WERI-Rb-1 (cell line): ENCODE measurements at regions not wholly inside any gene's neighbourhood (a gene's known extent, or its start where the extent isn't known, plus 50 kb on each side); places are given as distances from the start of the nearest gene placed in this dataset.

Experiments used
- DNase-seq: peaks from one replicate; pipeline ENCODE4 v3.0.0-alpha.2; 2020
- H3K27ac ChIP-seq: fragments of 250-450 bp; sonication (Bioruptor Pico); 2 replicates; pipeline ENCODE4 v1.5.1; 2020; ENCODE audit warnings: mild to moderate bottlenecking, moderate library complexity
- H3K27me3 ChIP-seq: fragments of 250-450 bp; sonication (Bioruptor Pico); 2 replicates; pipeline ENCODE4 v1.5.1; 2021; ENCODE audit warnings: mild to moderate bottlenecking, low read depth, moderate library complexity; ENCODE audit not compliant: insufficient read depth, severe bottlenecking
- H3K36me3 ChIP-seq: fragments of 250-450 bp; sonication (Bioruptor Pico); 2 replicates; pipeline ENCODE4 v1.5.1; 2020; ENCODE audit warnings: mild to moderate bottlenecking, moderate library complexity
- H3K4me3 ChIP-seq: 2 replicates; pipeline ENCODE4 v1.5.1; 2011; ENCODE audit warnings: low read depth, mild to moderate bottlenecking, control low read depth, low read length
- H3K9me3 ChIP-seq: fragments of 250-450 bp; sonication (Bioruptor Pico); 2 replicates; pipeline ENCODE4 v1.5.1; 2021; ENCODE audit warnings: mild to moderate bottlenecking, moderate library complexity; ENCODE audit not compliant: severe bottlenecking
- TF ChIP-seq, protein P1 (sequence below): IDR thresholded peaks from 2 replicates; pipeline ENCODE4 v1.5.1; 2011; ENCODE audit warnings: low read depth, mild to moderate bottlenecking, control low read depth, inconsistent platforms, low read length

DNA sequence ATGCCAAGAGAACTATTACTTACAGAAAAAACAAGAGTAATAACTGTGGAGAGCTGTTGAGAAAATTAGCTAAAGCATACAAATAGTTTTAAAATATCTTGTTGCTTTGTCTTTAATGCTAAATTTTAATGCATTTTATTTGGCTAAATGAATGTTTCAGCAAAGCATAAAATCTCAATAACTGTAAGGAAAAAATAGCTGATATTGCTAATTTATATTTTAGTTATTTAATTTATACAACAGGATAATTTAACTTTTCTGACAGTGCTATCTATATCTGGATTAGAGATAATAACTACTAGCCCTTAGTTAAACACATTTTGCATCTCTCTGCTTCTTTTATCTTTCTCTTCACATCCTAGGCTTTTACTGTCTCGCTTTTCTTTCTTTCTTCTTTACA lies 1014.9 kb upstream of the COX7C start:
- TF ChIP-seq, protein P1, sequence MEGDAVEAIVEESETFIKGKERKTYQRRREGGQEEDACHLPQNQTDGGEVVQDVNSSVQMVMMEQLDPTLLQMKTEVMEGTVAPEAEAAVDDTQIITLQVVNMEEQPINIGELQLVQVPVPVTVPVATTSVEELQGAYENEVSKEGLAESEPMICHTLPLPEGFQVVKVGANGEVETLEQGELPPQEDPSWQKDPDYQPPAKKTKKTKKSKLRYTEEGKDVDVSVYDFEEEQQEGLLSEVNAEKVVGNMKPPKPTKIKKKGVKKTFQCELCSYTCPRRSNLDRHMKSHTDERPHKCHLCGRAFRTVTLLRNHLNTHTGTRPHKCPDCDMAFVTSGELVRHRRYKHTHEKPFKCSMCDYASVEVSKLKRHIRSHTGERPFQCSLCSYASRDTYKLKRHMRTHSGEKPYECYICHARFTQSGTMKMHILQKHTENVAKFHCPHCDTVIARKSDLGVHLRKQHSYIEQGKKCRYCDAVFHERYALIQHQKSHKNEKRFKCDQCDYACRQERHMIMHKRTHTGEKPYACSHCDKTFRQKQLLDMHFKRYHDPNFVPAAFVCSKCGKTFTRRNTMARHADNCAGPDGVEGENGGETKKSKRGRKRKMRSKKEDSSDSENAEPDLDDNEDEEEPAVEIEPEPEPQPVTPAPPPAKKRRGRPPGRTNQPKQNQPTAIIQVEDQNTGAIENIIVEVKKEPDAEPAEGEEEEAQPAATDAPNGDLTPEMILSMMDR = no peak
- no peaks in the 10 kb centered on the region for H3K27me3 ChIP-seq

DNA sequence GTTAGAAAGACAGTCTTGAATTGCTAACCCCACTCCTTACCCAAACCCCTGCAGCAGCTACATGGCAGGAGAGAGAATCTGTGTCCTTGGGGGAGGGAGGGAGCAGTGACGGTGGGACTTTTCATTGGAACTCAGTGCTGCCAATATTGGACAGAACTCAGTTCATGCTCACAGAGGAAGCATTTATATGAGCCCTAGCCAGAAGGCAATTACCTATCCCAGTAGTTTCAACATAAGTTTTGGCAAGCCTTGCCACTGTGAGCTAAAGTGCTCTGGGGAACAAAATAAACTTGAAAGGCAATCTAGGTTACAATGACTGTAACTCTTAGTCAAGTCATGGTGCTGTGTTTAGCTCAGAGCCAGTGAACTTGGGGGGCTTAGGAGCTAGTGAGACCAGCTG lies 1013.4 kb upstream of the COX7C start:
- DNase-seq = no peak
- no peaks in the 10 kb centered on the region for H3K36me3 ChIP-seq
- TF ChIP-seq, protein P1 = no peak
- no peaks in the 10 kb centered on the region for H3K27me3 ChIP-seq
- no peak overlapping the region for H3K27ac ChIP-seq
- H3K4me3 ChIP-seq = no peak overlapping the region
- no peaks in the 10 kb centered on the region for H3K9me3 ChIP-seq

More for the DNA sequence above, 1014.9 kb upstream of the COX7C start:
- DNase-seq = no peak
- Histone ChIP-seq H3K9me3 (no peaks in the 10 kb centered on the region), H3K36me3 (no peaks in the 10 kb centered on the region), H3K4me3 (no peak overlapping the region), H3K27ac (no peak overlapping the region)

DNA sequence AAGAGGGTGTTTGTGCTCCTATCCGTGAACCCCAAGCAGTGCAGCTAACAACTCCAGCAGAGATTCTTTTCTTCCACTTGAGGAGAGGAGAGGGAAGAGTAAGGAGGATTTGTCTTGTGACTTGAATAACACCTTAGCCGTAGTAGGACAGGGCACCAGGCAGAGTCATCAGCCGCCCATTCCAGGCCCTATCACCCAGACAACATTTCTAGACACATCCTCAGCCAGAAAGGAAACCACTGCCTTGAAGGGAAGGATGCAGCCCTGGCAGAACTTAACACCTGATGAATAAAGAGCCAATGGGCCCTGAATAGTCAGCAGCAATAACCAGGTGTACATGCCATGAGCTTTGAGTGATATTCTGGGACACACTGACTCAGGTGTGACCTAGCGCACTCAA lies 1013.0 kb upstream of the COX7C start:
- TF ChIP-seq, protein P1 = no peak
- H3K36me3 ChIP-seq = no peaks in the 10 kb centered on the region
- H3K9me3 ChIP-seq = no peaks in the 10 kb centered on the region
- H3K27ac ChIP-seq = no peak overlapping the region
- no peak for DNase-seq
- H3K27me3 ChIP-seq = no peaks in the 10 kb centered on the region
- H3K4me3 ChIP-seq = no peak overlapping the region

DNA sequence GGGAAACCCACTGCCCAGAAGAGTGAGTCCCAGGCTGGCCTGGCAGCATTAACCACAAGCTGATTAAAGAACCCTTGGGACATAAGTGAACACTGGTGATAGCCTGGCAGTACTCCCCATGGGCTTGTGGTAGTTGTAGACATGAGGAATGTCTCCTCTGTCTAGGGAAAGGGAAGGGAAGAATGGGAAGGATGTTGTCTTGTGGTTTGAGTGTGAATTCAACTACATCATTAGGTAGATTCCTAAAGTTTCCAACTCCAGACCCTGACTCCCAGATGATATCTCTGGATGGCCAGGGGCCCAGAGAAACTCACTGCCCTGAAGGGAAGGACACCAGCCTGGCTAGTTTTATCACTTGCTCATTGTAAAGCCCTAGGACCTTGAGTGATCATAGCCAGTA lies 1012.4 kb upstream of the COX7C start:
- Histone ChIP-seq H3K9me3 (no peaks in the 10 kb centered on the region), H3K4me3 (no peak overlapping the region), H3K27ac (no peak overlapping the region), H3K36me3 (no peaks in the 10 kb centered on the region), H3K27me3 (no peaks in the 10 kb centered on the region)
- TF ChIP-seq, protein P1 = no peak
- DNase-seq = no peak

DNA sequence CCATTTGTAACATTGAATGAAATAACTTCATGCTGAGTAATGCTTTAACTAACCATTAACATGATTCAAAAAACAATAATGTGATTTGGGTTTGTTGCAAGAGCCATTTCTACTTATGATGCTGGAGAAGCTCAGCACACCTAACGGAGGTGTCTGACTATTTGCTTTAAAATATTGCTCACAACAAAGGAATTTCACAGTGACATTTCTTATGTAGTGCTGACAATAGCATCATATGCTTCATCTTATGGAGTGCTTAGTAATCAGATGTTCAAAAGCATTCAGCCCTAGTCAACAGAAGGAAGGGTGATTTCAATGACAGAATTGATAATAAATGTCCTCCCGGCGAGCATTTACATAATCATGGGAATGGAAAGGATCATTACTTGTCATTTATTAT lies 1003.3 kb upstream of the COX7C start:
- H3K27ac ChIP-seq = no peak overlapping the region
- TF ChIP-seq, protein P1 = no peak
- no peaks in the 10 kb centered on the region for H3K36me3 ChIP-seq
- no peaks in the 10 kb centered on the region for H3K27me3 ChIP-seq
- H3K4me3 ChIP-seq = no peak overlapping the region
- no peak for DNase-seq
- no peaks in the 10 kb centered on the region for H3K9me3 ChIP-seq

DNA sequence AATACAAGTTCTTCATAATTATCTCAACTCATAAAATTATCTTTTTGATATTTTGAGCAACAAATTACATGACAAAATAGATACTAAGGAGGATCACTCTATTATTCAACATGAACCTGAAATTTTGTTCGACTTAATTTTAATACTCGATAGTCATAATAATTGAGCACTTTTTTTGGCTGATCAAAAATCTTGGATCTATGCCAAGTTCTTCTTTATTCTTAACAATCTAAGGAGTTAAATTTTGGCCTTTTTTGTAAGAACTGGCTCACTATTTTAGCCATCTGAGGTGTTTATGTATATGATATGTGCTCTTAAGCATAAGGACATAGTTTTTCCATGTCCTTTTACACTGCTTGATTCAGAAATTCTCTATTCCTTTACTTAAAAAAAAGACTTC lies 996.1 kb upstream of the COX7C start:
- no peak overlapping the region for H3K27ac ChIP-seq
- no peaks in the 10 kb centered on the region for H3K27me3 ChIP-seq
- H3K4me3 ChIP-seq = no peak overlapping the region
- H3K9me3 ChIP-seq = no peaks in the 10 kb centered on the region
- TF ChIP-seq, protein P1 = no peak
- no peaks in the 10 kb centered on the region for H3K36me3 ChIP-seq
- DNase-seq = no peak
